Ishikawa (cell line): ENCODE measurements at regions not wholly inside any gene's neighbourhood (a gene's known extent, or its start where the extent isn't known, plus 50 kb on each side); places are given as distances from the start of the nearest gene placed in this dataset.

Experiments used
- CEBPB ChIP-seq: IDR thresholded peaks from 2 replicates; pipeline ENCODE4 v1.6.1; 2012
- CREB1 ChIP-seq: IDR thresholded peaks from 2 replicates; pipeline ENCODE4 v1.6.1; 2012; ENCODE audit warnings: low read depth
- EGR1 ChIP-seq: IDR thresholded peaks from 2 replicates; pipeline ENCODE4 v1.6.1; 2012
- EP300 ChIP-seq: IDR thresholded peaks from 2 replicates; pipeline ENCODE4 v1.6.1; 2012; ENCODE audit warnings: borderline replicate concordance
- FOXM1 ChIP-seq: IDR thresholded peaks from 2 replicates; pipeline ENCODE4 v1.6.1; 2012; ENCODE audit warnings: low read depth, borderline replicate concordance
- MAX ChIP-seq: IDR thresholded peaks from 2 replicates; pipeline ENCODE4 v1.6.1; 2012
- NFIC ChIP-seq: IDR thresholded peaks from 2 replicates; pipeline ENCODE4 v1.6.1; 2012
- RAD21 ChIP-seq: IDR thresholded peaks from 2 replicates; pipeline ENCODE4 v1.6.1; 2012; ENCODE audit warnings: low read depth
- REST ChIP-seq: IDR thresholded peaks from 2 replicates; pipeline ENCODE4 v1.6.1; 2012; ENCODE audit warnings: low read depth, mild to moderate bottlenecking
- TAF1 ChIP-seq: IDR thresholded peaks from 2 replicates; pipeline ENCODE4 v1.6.1; 2012; ENCODE audit warnings: low read depth, mild to moderate bottlenecking
- TCF12 ChIP-seq: IDR thresholded peaks from 2 replicates; pipeline ENCODE4 v1.6.1; 2012; ENCODE audit warnings: low read depth
- TEAD4 ChIP-seq: IDR thresholded peaks from 2 replicates; pipeline ENCODE4 v1.6.1; 2012
- USF1 ChIP-seq: IDR thresholded peaks from 2 replicates; pipeline ENCODE4 v1.6.1; 2012
- YY1 ChIP-seq: IDR thresholded peaks from 2 replicates; pipeline ENCODE4 v1.6.1; 2012; ENCODE audit warnings: low read depth
- ZBTB7A ChIP-seq: IDR thresholded peaks from 2 replicates; pipeline ENCODE4 v1.6.1; 2012; ENCODE audit warnings: low read depth

- TF ChIP-seq MAX (no peak), TEAD4 (no peak), EP300 (no peak), CREB1 (no peak)
These were observed 88.2 kb upstream of the DST start for GRCh38 chr6:56730663-56731529.

- TF ChIP-seq NFIC (no peak), FOXM1 (no peak), EGR1 (no peak), TEAD4 (no peak), TCF12 (no peak), CREB1 (no peak), EP300 (no peak), REST (no peak), YY1 (no peak), CEBPB (no peak), USF1 (no peak), MAX (no peak), RAD21 (no peak)
These were observed 87.0 kb upstream of the DST start for GRCh38 chr6:56729719-56730118.

- TF ChIP-seq USF1 (no peak), TEAD4 (peak; percentile 72; the same call in 1 of the 2 replicates)
These were observed 84.6 kb upstream of the DST start for GRCh38 chr6:56727097-56727850.

- no peak for TF ChIP-seq CREB1
- no peak for TF ChIP-seq TCF12
- TF ChIP-seq EGR1: no peak
- no peak for TF ChIP-seq TAF1
- TF ChIP-seq NFIC: no peak
- TF ChIP-seq RAD21: no peak
- no peak for TF ChIP-seq YY1
- no peak for TF ChIP-seq MAX
- no peak for TF ChIP-seq REST
- TF ChIP-seq TEAD4: no peak
- TF ChIP-seq CEBPB: no peak
- TF ChIP-seq ZBTB7A: no peak
- TF ChIP-seq FOXM1: no peak
- no peak for TF ChIP-seq EP300
- TF ChIP-seq USF1: no peak
These were observed 82.6 kb upstream of the DST start for GRCh38 chr6:56725254-56725653.

- TF ChIP-seq FOXM1 (no peak), ZBTB7A (no peak)
These were observed 81.8 kb upstream of the DST start for GRCh38 chr6:56724455-56724854.

GRCh38 chr6:56720882-56721281, 78.2 kb upstream of the DST start:
- TF ChIP-seq ZBTB7A: no peak
